GM18519 (cell line): ENCODE measurements at regions not wholly inside any gene's neighbourhood (a gene's known extent, or its start where the extent isn't known, plus 50 kb on each side); places are given as distances from the start of the nearest gene placed in this dataset.

Experiments used
- ATAC-seq: cut with Tn5 transposase; IDR thresholded peaks from one replicate; pipeline ENCODE4 v1.9.1; 2021; ENCODE audit warnings: mild to moderate bottlenecking, moderate library complexity; ENCODE audit not compliant: unreplicated experiment, low FRiP score

- ATAC-seq: no peak
These were observed 521.6 kb upstream of the SLIT2 start for GRCh38 chr4:19729886-19730651.

DNA sequence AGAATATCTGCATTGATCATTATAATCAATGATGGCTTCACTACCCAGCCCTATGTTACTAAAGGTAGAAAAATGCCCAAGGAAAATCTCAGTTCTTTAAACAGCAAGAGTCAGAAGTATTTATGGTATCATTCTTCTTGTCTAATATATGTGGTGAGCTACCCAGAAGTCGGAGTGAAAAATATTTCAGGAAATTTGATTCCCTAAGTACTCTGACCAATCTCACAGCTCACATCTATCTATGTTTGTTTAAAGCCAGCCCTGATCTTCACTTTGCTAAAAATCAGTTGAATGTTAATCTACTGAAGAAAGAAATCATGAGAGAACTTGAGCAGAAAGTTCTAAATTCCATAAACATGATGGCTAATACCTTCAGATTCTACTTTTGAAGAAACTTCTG lies 522.9 kb upstream of the SLIT2 start:
- no peak for ATAC-seq

DNA sequence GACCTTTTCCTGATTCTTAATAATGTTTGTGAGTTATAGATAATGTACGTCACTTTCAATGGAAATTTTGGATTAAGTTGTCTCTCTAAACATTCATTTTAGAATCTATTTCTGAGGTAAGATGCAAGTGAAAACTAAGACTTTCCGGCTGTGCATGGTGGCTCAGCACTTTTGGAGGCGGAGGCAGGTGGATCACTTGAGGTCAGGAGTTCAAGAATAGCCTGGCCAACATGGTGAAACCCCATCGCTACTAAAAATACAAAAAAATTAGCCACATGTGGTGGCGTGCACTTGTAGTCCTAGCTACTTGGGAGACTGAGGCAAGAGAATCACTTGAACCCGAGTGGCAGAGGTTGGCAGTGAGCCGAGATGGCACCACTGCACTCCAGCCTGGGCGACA lies 524.6 kb upstream of the SLIT2 start:
- ATAC-seq: no peak

- ATAC-seq: no peak
These were observed 526.6 kb upstream of the SLIT2 start for GRCh38 chr4:19725130-19725529.

DNA sequence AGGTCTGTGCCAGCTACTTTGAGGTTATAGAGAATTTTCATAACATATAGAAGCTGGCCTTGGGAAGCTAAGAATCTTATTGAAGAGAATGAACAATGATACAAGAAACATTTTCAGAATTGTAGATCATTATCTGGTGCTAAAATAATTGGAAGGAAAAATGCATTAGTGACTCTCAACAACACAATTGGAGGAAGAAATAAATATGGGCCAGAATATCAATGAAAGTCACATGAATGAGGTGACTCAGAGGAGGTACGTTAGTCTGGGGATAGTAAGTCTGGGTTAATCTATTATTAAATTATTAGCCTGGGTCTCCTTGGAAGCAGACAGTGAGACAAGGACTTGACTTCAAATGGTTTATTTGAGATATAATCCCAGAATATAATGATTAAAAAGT lies 529.3 kb upstream of the SLIT2 start:
- ATAC-seq: no peak

DNA sequence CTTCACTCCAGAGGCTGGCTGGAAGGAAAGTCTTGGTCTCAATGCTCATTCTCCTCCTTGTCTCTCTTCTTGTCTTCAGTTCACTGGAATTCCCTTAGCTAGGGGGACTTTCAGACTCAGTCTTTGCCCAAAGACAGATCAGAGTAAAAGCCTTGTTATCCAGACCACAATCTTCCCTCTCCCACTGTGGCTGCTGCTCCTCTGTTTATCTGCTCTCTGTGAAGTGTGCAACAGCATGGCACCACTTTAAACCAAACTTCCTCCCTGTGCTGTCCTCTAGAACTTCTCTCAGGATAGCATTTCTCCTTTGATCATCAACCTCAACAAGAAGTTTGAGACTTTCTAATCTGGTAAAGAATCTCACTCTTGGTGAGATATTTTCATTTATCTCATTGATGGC lies 530.1 kb upstream of the SLIT2 start:
- no peak for ATAC-seq

DNA sequence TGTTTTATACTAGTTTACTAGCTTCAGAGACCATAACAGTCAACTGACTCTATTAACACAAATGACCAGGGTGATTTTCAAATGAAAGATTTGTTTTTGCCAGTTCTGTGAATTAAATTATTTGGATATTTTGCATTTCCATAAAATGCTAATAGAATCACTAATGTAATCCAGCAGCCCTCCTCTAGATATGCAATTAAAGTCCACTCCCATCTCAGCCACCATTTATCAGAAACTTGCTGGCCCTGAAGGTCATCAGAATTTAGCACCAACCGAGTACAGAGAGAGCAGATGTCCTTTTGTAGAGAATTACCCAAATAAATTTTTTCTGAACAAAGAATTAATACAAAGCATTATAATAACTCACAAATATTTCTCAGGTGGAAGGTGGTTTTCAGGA lies 531.1 kb upstream of the SLIT2 start:
- no peak for ATAC-seq

- no peak for ATAC-seq
These were observed 531.5 kb upstream of the SLIT2 start for GRCh38 chr4:19720190-19720589.

- ATAC-seq: no peak
These were observed 539.8 kb upstream of the SLIT2 start for GRCh38 chr4:19711871-19712270.

DNA sequence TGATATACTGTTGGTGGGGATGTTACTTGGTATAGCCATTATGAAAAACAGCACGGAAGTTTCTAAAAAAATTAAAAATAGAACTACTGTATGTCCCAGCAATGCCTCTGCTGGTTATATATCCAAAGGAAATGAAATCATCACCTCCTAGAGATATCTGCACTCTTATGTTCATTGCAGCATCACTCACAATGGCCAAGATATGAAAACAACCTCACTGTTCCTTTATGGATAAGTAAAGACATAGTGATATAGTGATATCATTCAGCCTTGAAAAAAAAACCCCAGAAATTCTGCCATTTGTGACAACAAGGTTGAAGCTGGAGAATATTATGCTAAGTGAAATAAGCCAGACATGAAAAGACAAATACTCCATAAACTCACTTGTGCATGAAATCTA lies 543.8 kb upstream of the SLIT2 start:
- ATAC-seq: no peak

GRCh38 chr4:19703391-19703790 lies 548.3 kb upstream of the SLIT2 start:
- no peak for ATAC-seq

DNA sequence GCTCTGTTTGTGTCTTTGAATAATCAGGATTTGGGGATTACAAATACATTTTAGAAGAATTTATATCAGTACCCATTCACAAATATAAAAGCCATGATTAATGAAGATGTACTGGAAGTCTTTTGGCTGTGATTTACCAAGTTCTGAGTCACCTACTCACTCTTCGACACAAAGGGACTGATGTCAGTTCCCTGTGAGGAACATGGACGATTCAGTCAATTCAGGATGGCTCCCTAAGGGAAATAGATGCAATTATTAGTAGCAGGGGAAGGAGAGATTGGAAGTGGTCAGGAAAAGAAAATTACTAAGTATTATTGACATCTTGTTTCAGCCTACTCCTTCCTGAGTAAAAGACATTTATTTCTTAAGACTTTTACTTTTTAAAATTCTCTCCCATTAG lies 550.7 kb upstream of the SLIT2 start:
- ATAC-seq: no peak

GRCh38 chr4:19698961-19699360 lies 552.7 kb upstream of the SLIT2 start:
- no peak for ATAC-seq

DNA sequence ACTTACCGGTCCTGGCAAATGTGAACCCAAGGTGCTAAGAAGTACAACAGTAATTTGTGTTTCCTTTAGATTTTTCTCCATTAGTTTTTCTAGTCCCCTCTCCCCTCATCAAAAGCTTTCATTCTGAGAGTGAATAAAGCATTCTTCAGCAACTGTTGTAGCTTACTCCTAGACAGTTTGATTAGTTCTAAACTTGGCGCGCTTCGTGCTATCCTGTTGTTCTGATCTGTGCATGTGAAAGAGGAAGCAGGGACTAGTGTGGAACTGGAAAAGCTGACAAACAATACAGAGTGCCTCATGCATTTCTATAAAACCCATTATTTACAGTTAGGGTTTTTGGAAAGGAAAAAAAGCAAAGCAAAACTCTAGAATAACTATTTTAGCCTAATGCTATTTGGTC lies 556.9 kb upstream of the SLIT2 start:
- ATAC-seq: no peak

GRCh38 chr4:19693936-19694570 lies 557.7 kb upstream of the SLIT2 start:
- ATAC-seq: no peak

GRCh38 chr4:19689511-19689910 lies 562.2 kb upstream of the SLIT2 start:
- no peak for ATAC-seq

- no peak for ATAC-seq
These were observed 565.2 kb upstream of the SLIT2 start for GRCh38 chr4:19686456-19686855.

GRCh38 chr4:19684084-19684483 lies 567.6 kb upstream of the SLIT2 start:
- ATAC-seq: no peak

DNA sequence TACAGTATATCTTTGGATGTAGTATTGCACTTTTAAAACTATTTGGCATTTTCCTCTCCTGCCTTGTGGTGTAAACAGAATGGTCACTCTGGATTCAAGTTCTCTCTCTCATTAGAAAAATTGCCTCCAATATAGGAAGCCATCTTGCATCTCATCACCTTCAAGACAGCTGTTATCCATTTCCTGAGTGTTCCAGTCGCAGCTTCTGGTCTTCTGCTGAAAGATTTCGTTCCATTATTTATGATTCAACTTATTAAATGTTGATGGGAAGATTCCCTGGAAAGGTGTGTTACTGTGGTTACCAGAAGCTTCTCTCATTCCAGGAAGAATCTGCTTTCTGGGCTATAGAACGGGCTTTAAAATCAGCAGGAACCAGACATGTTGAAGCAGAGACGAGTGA lies 568.3 kb upstream of the SLIT2 start:
- ATAC-seq: no peak

DNA sequence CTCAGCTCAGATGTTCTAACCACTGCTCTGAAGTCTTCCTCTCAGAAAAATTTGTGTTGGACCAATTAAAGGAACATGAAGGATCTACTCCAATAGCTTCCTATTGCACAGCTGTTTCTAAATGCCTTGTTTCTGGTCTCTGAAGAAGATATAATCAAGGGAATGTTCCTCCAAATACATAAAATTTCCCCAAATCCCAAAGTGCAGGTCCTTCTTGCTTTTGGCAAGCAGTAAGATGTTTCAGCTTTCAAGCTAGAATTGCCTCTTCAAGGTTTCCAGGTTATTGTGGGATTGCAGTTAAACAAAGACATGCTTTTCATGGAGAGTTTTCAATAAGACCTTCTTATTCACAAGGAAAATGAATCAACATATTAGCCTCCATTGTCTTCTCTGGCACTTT lies 574.5 kb upstream of the SLIT2 start:
- no peak for ATAC-seq

DNA sequence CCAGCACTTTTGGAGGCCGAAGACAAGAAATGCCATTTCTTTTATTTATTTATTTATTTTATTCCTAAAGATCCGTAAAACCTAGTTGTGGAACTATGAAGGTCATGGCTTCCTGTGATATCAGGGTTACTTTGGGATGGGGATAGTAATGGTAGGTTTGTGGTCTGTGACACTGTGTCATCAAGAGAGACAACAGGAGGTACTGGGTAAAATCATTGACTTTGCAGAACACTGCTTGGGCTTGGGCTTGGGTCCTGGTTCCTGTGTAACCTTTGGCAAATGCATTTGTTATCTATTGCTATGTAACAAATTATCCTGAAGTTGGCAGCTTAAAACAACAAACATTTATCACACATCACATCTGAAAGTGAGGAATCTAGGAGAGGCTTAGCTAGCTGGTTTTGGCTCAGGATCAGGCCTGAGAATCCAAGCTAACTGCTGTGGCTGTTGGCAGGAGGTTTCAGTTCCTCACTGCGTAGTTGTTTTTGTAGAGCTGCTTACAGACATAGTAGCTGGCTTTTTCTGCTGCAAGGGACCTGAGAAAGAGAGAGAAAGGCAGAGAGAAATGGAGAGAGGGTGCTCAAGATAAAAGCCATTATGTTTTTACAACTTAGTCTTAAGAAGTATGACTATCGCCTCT lies 576.4 kb upstream of the SLIT2 start:
- ATAC-seq: no peak

DNA sequence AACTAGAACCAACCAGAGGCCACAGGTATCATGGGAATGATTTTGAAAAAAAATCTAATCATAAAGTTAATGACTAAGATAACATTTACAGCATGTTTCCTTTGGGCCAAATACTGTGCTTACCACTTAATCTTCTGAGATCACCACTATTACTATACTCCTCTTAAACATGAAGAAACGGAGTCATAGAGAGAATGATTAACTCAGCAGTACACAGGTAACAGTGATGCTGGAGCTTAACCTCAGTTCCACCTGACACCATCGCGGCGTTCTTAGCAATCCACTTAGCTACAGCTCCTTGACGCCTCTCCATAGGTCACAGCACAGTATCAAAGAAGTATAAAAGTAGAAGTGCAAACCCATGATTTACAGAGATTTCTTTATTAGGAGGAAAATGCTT lies 592.6 kb upstream of the SLIT2 start:
- no peak for ATAC-seq
